HG03432 (cell line): ENCODE measurements at regions not wholly inside any gene's neighbourhood (a gene's known extent, or its start where the extent isn't known, plus 50 kb on each side); places are given as distances from the start of the nearest gene placed in this dataset.

Experiments used
- ATAC-seq: cut with Tn5 transposase; IDR thresholded peaks from one replicate; pipeline ENCODE4 v1.9.1; 2021; ENCODE audit warnings: mild to moderate bottlenecking, moderate library complexity; ENCODE audit not compliant: unreplicated experiment

GRCh38 chr5:124102486-124102885 lies 590.5 kb downstream of the CSNK1G3 start:
- no peak for ATAC-seq

GRCh38 chr5:124093658-124094057 lies 581.7 kb downstream of the CSNK1G3 start:
- no peak for ATAC-seq

GRCh38 chr5:124090115-124090514 lies 578.1 kb downstream of the CSNK1G3 start:
- no peak for ATAC-seq

GRCh38 chr5:124089578-124089977 lies 577.6 kb downstream of the CSNK1G3 start:
- no peak for ATAC-seq

GRCh38 chr5:124088289-124089032 lies 576.5 kb downstream of the CSNK1G3 start:
- ATAC-seq: no peak

- no peak for ATAC-seq
Observed at GRCh38 chr5:124087752-124088151, 575.8 kb downstream of the CSNK1G3 start.

DNA sequence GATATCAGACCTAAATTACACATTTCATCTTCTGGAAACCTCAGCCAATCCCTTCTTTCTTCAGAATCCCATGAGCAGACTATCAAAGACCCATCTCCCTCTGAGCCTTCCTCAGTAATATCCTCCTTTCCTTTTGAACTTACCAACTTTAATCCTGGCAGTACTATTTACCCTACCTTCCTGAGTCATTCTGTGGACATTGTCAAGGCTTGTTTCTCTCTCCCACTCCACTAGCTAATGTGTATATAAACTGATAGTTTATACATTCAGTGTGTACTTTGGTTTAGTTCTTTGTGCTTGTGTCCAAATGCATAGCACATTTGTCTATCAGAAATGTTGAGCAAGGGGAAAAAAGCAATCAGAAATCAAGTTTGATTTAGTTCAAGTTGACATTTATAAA lies 568.3 kb downstream of the CSNK1G3 start:
- ATAC-seq: no peak

DNA sequence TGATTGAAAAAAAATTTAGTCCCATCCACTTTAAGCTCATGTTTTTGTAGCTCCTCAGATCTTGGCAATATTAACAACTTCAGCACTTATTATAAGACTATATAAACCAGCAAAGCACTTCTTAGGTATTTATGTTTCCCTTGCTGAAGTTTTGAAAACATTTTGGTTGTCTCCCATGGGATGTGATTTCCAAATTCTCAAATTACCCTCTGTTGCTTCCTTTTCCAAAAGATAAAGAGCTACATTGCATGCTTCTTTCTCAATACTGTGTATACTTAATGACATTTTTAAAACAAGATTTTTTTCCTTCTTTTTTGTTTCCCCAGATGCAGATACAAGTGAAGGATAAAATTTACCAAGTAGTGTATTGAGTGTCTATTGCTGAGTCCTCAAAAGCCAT lies 567.1 kb downstream of the CSNK1G3 start:
- no peak for ATAC-seq

DNA sequence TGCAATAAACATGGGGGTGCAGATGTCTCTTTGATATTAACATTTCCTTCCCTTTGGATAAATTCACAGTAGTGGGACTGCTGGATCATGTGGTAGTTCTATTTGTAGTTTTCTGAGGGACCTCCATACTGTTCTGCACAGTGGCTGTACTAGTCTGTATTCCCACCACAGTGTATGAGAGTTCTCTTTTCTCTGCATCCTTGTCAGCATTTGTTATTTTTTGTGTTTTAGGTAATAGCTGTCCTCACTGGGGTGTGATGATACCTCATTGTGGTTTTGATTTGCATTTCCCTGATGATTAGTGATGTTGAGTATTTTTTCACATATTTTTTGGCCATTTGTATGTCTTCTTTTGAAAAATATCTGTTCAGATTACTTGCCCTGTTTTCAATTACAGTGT lies 562.5 kb downstream of the CSNK1G3 start:
- ATAC-seq: no peak

DNA sequence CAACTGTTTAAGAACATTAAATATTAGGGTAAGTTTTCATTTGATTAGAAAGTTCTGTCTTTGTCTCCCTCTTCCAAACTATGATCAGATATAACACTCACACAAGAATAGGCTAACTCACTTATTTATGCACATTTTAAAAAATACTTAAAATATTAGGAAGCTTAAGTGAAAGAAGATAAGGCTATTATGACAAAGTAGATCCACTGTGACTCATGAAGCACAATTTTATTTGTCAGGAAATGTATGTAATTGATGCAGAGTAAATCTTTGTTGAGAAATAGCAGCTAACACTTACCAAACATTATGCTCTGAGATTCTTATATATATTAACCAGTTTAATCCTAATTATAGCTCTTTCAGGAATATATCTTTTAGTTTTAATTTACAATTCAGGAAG lies 560.6 kb downstream of the CSNK1G3 start:
- ATAC-seq: no peak

- no peak for ATAC-seq
Observed at GRCh38 chr5:124071039-124071438, 559.1 kb downstream of the CSNK1G3 start.

DNA sequence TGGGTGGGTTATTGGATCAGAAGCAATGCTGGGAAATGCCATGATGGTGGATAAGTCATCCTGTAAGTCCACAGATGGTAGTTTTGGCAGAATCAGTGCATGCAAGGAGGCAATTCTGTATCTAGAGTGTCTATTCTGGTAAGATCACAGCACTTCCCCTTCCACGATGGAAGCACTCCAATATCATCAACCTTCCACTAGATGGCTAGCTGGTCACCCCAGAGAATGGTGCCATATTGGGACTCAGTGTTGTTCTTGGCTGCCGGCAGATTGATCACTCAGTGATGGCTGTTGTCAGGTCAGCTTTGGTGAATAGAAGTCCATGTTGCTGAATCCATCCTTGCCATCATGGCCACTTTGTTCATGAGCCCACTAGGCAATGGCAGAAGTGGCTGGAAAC lies 553.5 kb downstream of the CSNK1G3 start:
- no peak for ATAC-seq

GRCh38 chr5:124064956-124065355 lies 553.0 kb downstream of the CSNK1G3 start:
- ATAC-seq: no peak

DNA sequence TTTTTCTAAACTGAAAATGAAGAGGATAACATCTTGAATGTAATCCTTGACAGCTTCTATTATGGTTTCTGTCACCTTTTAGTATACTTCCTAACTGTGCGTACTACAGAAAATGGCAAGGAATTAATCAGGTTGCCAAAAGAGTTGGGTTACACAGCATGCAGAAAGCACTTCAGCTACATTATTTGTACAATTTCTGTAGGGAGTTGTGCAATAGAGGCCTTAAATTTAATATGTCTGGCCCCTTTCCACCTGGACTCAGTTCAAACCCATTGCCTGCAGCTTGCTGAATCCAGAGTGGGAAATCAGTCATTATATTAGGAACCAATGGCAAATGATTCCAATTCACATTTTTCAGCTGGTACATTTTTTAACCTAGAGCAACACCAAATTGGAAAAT lies 549.7 kb downstream of the CSNK1G3 start:
- ATAC-seq: no peak

DNA sequence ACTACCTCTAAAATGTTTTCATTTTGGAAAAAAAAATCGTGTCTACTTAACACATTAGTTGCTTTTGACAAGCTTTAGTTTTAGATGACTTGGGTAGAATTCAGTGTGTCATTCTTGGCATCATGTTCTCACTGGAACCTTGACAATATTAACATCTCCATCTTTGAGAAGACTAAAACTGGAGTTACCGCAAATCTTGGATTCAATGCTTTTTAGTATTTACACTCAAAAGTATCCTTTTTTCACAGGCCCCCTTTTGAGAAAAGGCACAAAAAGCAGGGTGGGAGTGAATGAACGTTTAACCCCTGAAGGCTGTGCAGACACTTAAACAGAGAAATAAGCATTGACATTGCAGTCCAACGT lies 549.1 kb downstream of the CSNK1G3 start:
- ATAC-seq: no peak

GRCh38 chr5:124060413-124061067 lies 548.6 kb downstream of the CSNK1G3 start:
- no peak for ATAC-seq

GRCh38 chr5:124060011-124060410 lies 548.0 kb downstream of the CSNK1G3 start:
- no peak for ATAC-seq

DNA sequence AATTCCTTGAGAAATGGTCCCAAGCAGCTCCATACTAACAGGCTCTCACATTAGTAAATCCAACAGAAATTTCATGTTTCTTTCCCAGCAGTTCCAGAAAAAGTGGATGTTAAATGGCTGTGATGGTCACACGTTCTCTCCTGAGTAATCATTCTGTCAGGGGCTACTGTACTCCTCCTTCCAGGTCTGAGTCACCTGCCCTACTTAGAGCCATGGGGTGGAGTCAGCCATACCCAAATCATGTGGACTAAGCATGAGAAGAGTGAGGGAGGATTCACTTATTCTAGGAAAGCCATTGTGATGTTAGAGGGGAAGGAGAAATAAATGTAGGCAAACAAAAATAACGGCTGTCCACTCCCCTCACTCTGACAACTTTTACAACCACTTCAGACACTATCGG lies 547.2 kb downstream of the CSNK1G3 start:
- ATAC-seq: no peak

DNA sequence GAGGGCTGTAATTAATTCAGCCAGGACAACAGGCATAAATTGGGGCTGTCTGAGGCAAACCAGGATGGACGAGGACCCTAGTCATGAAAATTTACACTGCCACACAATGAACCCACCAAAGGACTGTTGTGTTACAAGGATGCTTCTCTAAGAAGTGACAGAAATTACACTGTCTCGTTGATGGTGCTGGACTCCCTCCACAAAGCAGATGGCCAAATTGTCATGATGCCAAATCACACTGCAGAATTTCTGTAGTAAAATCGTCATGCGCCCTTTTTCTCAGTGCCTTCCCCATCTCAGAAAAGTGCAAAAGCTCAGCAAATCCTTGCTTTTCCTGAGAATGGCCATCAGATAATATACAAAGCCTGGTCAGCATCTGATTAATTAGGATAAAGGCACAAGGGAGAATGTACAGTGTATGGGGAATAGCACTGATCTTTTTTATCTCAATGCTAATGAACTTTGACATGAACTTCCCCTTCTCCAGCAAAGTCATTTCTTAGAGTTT lies 545.8 kb downstream of the CSNK1G3 start:
- ATAC-seq: no peak

- peak; percentile 62 for ATAC-seq
Observed at GRCh38 chr5:124056991-124057723, 545.2 kb downstream of the CSNK1G3 start.

DNA sequence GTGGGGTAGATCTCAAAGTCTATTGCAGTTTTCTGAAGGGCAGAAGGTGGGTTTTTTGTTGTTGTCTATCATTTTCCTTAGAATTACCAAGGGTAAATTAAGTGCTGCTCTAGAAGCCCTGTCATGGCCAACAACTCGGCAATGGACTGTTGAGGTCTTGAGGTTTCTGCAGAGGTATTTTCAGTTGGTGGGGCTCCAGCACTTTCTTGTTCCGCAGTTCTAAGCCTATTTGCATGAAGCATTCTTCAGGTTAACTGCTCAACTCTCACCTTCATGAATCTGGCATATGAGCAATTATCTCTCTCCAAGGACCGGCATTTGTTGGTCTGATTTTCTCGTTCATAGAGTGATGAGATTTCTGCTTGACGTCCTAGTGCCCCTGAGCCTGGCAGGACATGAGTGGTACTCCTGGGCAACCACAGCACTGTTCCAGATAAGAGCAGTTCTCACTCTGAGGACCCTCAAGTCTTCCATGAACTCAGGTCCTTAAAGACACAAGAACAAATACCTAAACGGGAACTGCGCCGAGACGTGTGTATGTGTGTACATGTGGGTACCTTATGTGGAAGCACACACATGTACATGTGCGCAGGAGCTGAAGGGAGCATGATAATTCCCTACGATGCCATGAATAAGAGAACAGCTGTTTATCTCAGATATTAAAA lies 544.5 kb downstream of the CSNK1G3 start:
- ATAC-seq: peak; percentile 70
